Neuronal stem cell (in vitro differentiated cells): ENCODE measurements at regions not wholly inside any gene's neighbourhood (a gene's known extent, or its start where the extent isn't known, plus 50 kb on each side); places are given as distances from the start of the nearest gene placed in this dataset.

Experiments
- DNase-seq: peaks from one replicate; pipeline ENCODE4 v3.0.0-alpha.2; 2013; ENCODE audit warnings: low spot score
- H2AFZ ChIP-seq: one replicate; pipeline ENCODE4 v1.6.1; 2013; ENCODE audit warnings: mild to moderate bottlenecking, low read length, inconsistent platforms
- H2AK5ac ChIP-seq: 2 replicates; pipeline ENCODE4 v1.6.1; 2013; ENCODE audit warnings: low read depth, mild to moderate bottlenecking, inconsistent platforms, low read length, moderate library complexity, mixed read lengths
- H2BK120ac ChIP-seq: 2 replicates; pipeline ENCODE4 v1.6.1; 2013; ENCODE audit warnings: low read depth, mild to moderate bottlenecking, inconsistent platforms, low read length, moderate library complexity, mixed read lengths
- H2BK12ac ChIP-seq: one replicate; pipeline ENCODE4 v1.6.1; 2013; ENCODE audit warnings: low read length, inconsistent platforms
- H2BK15ac ChIP-seq: 2 replicates; pipeline ENCODE4 v1.6.1; 2013; ENCODE audit warnings: mild to moderate bottlenecking, low read length, inconsistent platforms, mixed read lengths
- H2BK5ac ChIP-seq: one replicate; pipeline ENCODE4 v1.6.1; 2013; ENCODE audit warnings: inconsistent platforms, mild to moderate bottlenecking, low read length, moderate library complexity
- H3K14ac ChIP-seq: one replicate; pipeline ENCODE4 v1.6.1; 2013; ENCODE audit warnings: low read length, inconsistent platforms
- H3K18ac ChIP-seq: 2 replicates; pipeline ENCODE4 v1.6.1; 2013; ENCODE audit warnings: low read length, inconsistent platforms
- H3K23ac ChIP-seq: 2 replicates; pipeline ENCODE4 v1.6.1; 2013; ENCODE audit warnings: low read depth, mild to moderate bottlenecking, mixed read lengths, low read length, inconsistent platforms; ENCODE audit not compliant: poor library complexity
- H3K27ac ChIP-seq: replicated peaks from 3 replicates; pipeline ENCODE4 v1.5.1; 2013; ENCODE audit warnings: low read length, inconsistent platforms
- H3K27me3 ChIP-seq, 3 experiments: 2 replicates each; pipeline ENCODE4 v1.6.1; 2013; ENCODE audit warnings: low read length in 3 of 3, mild to moderate bottlenecking in 2 of 3, inconsistent platforms in 1 of 3, low read depth in 1 of 3, mixed read lengths in 1 of 3, moderate library complexity in 1 of 3; ENCODE audit not compliant: control insufficient read depth in 3 of 3, insufficient read depth in 3 of 3
- H3K36me3 ChIP-seq, 2 donors: replicated peaks in 1 of 2; 2 replicates each; pipeline ENCODE4 v1.6.1; 2013; ENCODE audit warnings: low read length in 2 of 2; ENCODE audit not compliant: control insufficient read depth in 2 of 2, insufficient read depth in 2 of 2
- H3K4ac ChIP-seq: 2 replicates; pipeline ENCODE4 v1.6.1; 2013; ENCODE audit warnings: inconsistent platforms, mild to moderate bottlenecking, low read length, moderate library complexity
- H3K4me1 ChIP-seq, 2 donors: 1 replicate in 1 of 2; 2 replicates in 1 of 2; pipeline ENCODE4 v1.6.1; 2013; ENCODE audit warnings: low read length in 2 of 2, low read depth in 1 of 2; ENCODE audit not compliant: control insufficient read depth in 2 of 2, insufficient read depth in 1 of 2
- H3K4me2 ChIP-seq: one replicate; pipeline ENCODE4 v1.6.1; 2013; ENCODE audit warnings: mild to moderate bottlenecking, low read length, inconsistent platforms; ENCODE audit not compliant: insufficient read depth, poor library complexity, severe bottlenecking
- H3K4me3 ChIP-seq, 2 donors: 2 replicates each; pipeline ENCODE4 v1.5.1; 2013; ENCODE audit warnings: low read length in 2 of 2, mild to moderate bottlenecking in 2 of 2, inconsistent platforms in 1 of 2, moderate library complexity in 1 of 2
- H3K79me1 ChIP-seq: one replicate; pipeline ENCODE4 v1.6.1; 2013; ENCODE audit warnings: low read depth, mild to moderate bottlenecking, inconsistent platforms, low read length, moderate library complexity
- H3K9ac ChIP-seq: one replicate; pipeline ENCODE4 v1.6.1; 2013; ENCODE audit warnings: mild to moderate bottlenecking, low read depth, low read length, inconsistent platforms; ENCODE audit not compliant: poor library complexity
- H3K9me3 ChIP-seq, 2 donors: replicated peaks in 1 of 2; 2 replicates each; pipeline versions ENCODE3 to v1.6.1; 2013; ENCODE audit warnings: low read length in 2 of 2, mild to moderate bottlenecking in 2 of 2, inconsistent platforms in 1 of 2, low read depth in 1 of 2, mixed read lengths in 1 of 2, moderate library complexity in 1 of 2; ENCODE audit not compliant: control insufficient read depth in 2 of 2, insufficient read depth in 1 of 2
- H4K8ac ChIP-seq: one replicate; pipeline ENCODE4 v1.6.1; 2013; ENCODE audit warnings: low read depth, mild to moderate bottlenecking, inconsistent platforms, low read length, moderate library complexity
- H4K91ac ChIP-seq: one replicate; pipeline ENCODE4 v1.6.1; 2013; ENCODE audit warnings: low read length, low read depth, mild to moderate bottlenecking, inconsistent platforms; ENCODE audit not compliant: poor library complexity
- WGBS, 2 donors: extraction: QIAGEN DNeasy Blood & Tissue Kit; methylation state at CpG; one replicate each; pipeline ENCODE4 v1.1.7; 2013; ENCODE audit warnings: missing lambda C conversion rate in 2 of 2, mixed read lengths in 1 of 2; ENCODE audit not compliant: insufficient read length in 2 of 2, insufficient replicate concordance in 1 of 2; ENCODE audit errors: extremely low coverage in 2 of 2; 5-methylcytosine and 5-hydroxymethylcytosine counted together

DNA sequence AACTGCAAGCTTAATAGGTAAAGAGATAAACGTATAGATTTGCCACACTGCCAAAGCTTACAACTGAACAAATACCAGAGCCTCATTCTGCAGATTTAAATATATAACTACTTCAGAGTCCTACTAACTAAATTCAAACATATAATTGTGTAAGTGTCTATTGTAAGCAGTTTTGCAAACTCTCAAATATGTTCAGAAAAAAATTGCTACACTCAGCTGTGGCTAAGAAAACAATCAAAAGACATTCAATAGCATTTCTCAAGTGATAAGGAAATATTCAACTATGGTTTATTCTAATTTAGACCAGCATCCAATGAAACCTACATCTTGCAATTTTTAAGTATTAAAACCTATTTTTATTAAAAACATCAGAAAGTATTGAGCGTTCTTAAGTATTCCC lies 202.4 kb downstream of the KCTD12 start:
- H3K9ac ChIP-seq, result no peak overlapping the region
- no peaks in the 10 kb centered on the region for H3K27me3 ChIP-seq
- no peak overlapping the region for H3K14ac ChIP-seq
- no peak overlapping the region for H3K4me2 ChIP-seq
- H3K36me3 ChIP-seq, result no peaks in the 10 kb centered on the region
- H3K4ac ChIP-seq, result no peak overlapping the region
- no peak overlapping the region for H4K91ac ChIP-seq
- H3K9me3 ChIP-seq, result no peaks in the 10 kb centered on the region
- H2BK12ac ChIP-seq, result no peak overlapping the region
- no peaks in the 10 kb centered on the region for H3K4me1 ChIP-seq
- no peak overlapping the region for H3K27ac ChIP-seq
- H3K18ac ChIP-seq, result no peak overlapping the region
- H2BK15ac ChIP-seq, result no peak overlapping the region
- H3K23ac ChIP-seq, result no peak overlapping the region
- no peak for DNase-seq
- no peak overlapping the region for H4K8ac ChIP-seq
- no peak overlapping the region for H2BK120ac ChIP-seq
- no CpG with 5 or more reads among the region's 2 CpGs for WGBS, 2 donors
- H3K79me1 ChIP-seq, result no peaks in the 10 kb centered on the region
- no peak overlapping the region for H2AFZ ChIP-seq
- no peak overlapping the region for H2BK5ac ChIP-seq
- H2AK5ac ChIP-seq, result no peak overlapping the region
- H3K4me3 ChIP-seq, result no peak overlapping the region

DNA sequence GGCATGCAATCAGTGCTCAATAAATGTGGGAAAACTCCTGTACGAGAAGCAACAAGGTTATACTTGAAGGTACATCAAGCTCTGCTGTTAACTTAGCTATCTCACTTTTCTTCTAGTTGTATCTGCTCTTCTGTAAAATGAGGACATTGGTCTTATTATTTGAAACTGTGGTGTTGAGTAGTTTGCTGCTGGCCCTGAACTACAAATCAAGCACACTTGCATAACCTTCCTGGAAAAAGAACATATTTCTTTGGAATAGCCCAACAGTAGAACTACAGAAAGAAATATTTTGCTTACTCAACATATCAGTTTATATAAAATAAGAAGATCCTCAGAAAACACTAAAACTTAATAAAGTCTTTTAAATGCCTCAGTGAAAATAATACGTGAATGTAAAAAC lies 203.0 kb downstream of the KCTD12 start:
- Histone ChIP-seq H2AK5ac (no peak overlapping the region), H3K23ac (no peak overlapping the region), H2BK15ac (no peak overlapping the region), H3K4me3 (no peak overlapping the region), H3K4ac (no peak overlapping the region), H3K18ac (no peak overlapping the region), H2AFZ (no peak overlapping the region), H2BK12ac (no peak overlapping the region), H2BK120ac (no peak overlapping the region), H3K14ac (no peak overlapping the region), H3K9me3 (no peaks in the 10 kb centered on the region), H3K4me2 (no peak overlapping the region), H4K8ac (no peak overlapping the region), H3K27me3 (no peaks in the 10 kb centered on the region), H3K9ac (no peak overlapping the region), H2BK5ac (no peak overlapping the region), H4K91ac (no peak overlapping the region), H3K36me3 (no peaks in the 10 kb centered on the region), H3K4me1 (no peaks in the 10 kb centered on the region), H3K79me1 (no peaks in the 10 kb centered on the region), H3K27ac (no peak overlapping the region)
- DNase-seq, result no peak
- WGBS, 2 donors, result no CpG with 5 or more reads among the region's 2 CpGs

DNA sequence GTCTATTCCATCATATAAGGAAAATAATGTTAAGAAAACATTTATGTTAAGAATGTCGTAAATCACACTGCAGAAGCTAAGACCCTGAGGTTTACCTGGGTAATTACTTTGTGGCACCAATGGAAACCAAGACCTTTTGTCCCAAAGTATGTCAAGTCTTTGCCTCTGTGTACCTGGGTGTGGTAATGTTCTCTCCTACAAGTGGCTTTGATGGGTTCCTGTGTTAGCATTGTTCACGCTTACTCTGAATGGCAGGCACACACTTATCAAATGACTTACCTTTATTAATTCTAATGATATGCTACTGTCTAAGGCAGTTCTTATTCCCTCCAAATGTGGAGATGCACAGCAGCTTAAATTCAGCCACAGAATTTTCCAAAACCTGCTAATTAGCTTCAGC lies 206.1 kb downstream of the KCTD12 start:
- Histone ChIP-seq H2BK5ac (no peak overlapping the region), H3K14ac (no peak overlapping the region), H3K18ac (no peak overlapping the region), H3K27ac (no peak overlapping the region), H3K36me3 (no peaks in the 10 kb centered on the region), H3K27me3 (no peaks in the 10 kb centered on the region), H4K91ac (no peak overlapping the region), H3K23ac (no peak overlapping the region), H3K4me1 (no peaks in the 10 kb centered on the region), H3K4me2 (no peak overlapping the region), H2BK12ac (no peak overlapping the region), H3K9me3 (no peaks in the 10 kb centered on the region), H2BK120ac (no peak overlapping the region), H3K4me3 (no peak overlapping the region), H2BK15ac (no peak overlapping the region), H3K79me1 (no peaks in the 10 kb centered on the region), H4K8ac (no peak overlapping the region), H2AFZ (no peak overlapping the region), H3K4ac (no peak overlapping the region), H3K9ac (no peak overlapping the region), H2AK5ac (no peak overlapping the region)
- no peak for DNase-seq
- no CpG with 5 or more reads among the region's 2 CpGs for WGBS, 2 donors

DNA sequence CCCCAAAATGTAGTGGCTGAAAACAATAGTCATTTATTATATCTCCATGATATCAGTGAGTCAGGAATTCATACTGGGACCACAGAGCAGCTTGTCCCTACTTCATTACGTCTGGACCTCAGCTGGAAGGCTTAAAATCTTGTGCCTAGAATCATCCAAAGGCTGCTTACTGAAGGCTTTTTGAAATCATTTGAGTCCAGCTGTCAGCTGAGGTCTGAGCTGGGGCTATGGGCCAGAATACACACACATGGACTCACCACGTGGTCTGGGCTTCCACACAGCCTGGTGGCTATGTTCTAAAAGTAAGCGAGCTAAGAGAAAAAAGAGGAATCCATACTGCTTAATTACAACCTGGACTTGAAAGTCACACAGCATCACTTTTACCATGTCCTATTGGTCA lies 209.2 kb downstream of the KCTD12 start:
- no peak overlapping the region for H3K4ac ChIP-seq
- no peak for DNase-seq
- H2BK15ac ChIP-seq, result no peak overlapping the region
- no peak overlapping the region for H3K14ac ChIP-seq
- H3K4me1 ChIP-seq, result no peaks in the 10 kb centered on the region
- H3K9ac ChIP-seq, result no peak overlapping the region
- no peak overlapping the region for H2AFZ ChIP-seq
- H2AK5ac ChIP-seq, result no peak overlapping the region
- H4K91ac ChIP-seq, result no peak overlapping the region
- H3K9me3 ChIP-seq, result no peaks in the 10 kb centered on the region
- no peak overlapping the region for H2BK120ac ChIP-seq
- no peak overlapping the region for H3K27ac ChIP-seq
- H3K79me1 ChIP-seq, result no peaks in the 10 kb centered on the region
- no peak overlapping the region for H3K4me3 ChIP-seq
- no peaks in the 10 kb centered on the region for H3K27me3 ChIP-seq
- no peak overlapping the region for H4K8ac ChIP-seq
- H3K36me3 ChIP-seq, result no peaks in the 10 kb centered on the region
- H3K4me2 ChIP-seq, result no peak overlapping the region
- no CpG with 5 or more reads among the region's 3 CpGs for WGBS, 2 donors
- H2BK5ac ChIP-seq, result no peak overlapping the region
- no peak overlapping the region for H2BK12ac ChIP-seq
- no peak overlapping the region for H3K18ac ChIP-seq
- no peak overlapping the region for H3K23ac ChIP-seq
